ENCODE measurements at regions not wholly inside any gene's neighbourhood (a gene's known extent, or its start where the extent isn't known, plus 50 kb on each side); places are given as distances from the start of the nearest gene placed in this dataset.
"Not testable (repeated sequence)": the region's sequence is repeated elsewhere in the genome, so short reads cannot be mapped to it uniquely, and the experiment has no call there.

DNA sequence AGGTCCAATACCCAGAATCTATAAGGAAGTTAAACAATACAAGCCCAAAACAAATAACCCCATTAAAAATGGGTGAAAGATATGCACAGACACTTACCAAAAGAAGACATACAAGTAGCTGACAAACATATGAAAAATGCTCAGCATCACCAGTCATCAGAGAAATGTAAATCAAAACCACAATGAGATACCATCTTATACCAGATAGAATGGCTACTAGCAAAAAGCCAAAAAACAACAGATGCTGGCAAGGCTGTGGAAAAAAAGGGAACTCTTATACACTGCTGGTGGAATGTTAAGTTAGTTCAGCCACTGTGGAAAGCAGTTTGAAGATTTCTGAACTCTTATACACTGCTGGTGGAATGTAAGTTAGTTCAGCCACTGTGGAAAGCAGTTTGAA, 331.1 kb downstream of the KIF20B start:
- Histone ChIP-seq H3K4me3 (ENCODE audit: low read length) (no peak overlapping the region), H3K27me3 (ENCODE audit: control insufficient read depth, insufficient read depth, low read length) (no peaks in the 10 kb centered on the region), H3K36me3 (ENCODE audit: control insufficient read depth, low read depth, low read length) (no peaks in the 10 kb centered on the region), H3K27ac (ENCODE audit: low read length) (no peak overlapping the region), H3K9ac (ENCODE audit: low read length) (no peak overlapping the region), H3K9me3 (ENCODE audit: control insufficient read depth, low read depth, low read length) (no peaks in the 10 kb centered on the region), H3K4me1 (ENCODE audit: control insufficient read depth, low read depth, low read length) (no peaks in the 10 kb centered on the region)

DNA sequence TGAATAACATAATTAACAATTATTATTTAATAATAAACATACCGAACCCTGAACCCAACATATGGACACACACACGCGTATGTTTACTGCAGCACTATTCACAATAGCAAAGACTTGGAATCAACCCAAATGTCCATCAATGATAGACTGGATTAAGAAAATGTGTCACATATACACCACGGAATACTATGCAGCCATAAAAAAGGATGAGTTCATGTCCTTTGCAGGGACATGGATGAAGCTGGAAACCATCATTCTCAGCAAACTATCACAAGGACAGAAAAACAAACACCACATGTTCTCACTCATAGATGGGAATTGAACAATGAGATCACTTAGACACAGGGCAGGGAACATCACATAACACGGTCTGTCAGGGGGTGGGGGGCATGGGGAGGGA, 333.5 kb downstream of the KIF20B start:
- not testable (repeated sequence) for H3K9me3 ChIP-seq (ENCODE audit: control insufficient read depth, low read depth, low read length); H3K27ac ChIP-seq (ENCODE audit: low read length); H3K27me3 ChIP-seq (ENCODE audit: control insufficient read depth, insufficient read depth, low read length); H3K9ac ChIP-seq (ENCODE audit: low read length); H3K36me3 ChIP-seq (ENCODE audit: control insufficient read depth, low read depth, low read length); H3K4me1 ChIP-seq (ENCODE audit: control insufficient read depth, low read depth, low read length); H3K4me3 ChIP-seq (ENCODE audit: low read length)

DNA sequence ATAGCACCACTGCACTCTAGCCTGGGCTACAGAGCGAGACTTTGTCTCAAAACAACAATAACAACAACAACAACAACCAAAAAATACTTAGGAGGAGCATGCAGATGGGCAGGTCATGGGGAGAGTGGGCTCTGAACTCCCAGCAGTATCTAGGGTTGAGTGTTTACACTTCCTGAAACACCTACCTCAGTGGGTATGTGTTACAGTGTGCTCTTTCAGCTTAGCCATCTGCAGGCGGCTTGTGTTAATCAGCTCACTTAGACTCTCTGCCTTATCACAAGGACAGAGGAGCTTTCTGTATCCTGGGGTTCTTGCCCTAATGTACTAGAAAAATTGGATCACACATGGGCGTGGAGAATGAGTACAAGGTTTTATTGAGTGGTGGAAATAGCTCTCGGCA, 340.2 kb downstream of the KIF20B start:
- no peak overlapping the region for H3K27ac ChIP-seq (ENCODE audit: low read length)
- H3K9ac ChIP-seq (ENCODE audit: low read length) = no peak overlapping the region
- H3K4me1 ChIP-seq (ENCODE audit: control insufficient read depth, low read depth, low read length) = no peaks in the 10 kb centered on the region
- H3K4me3 ChIP-seq (ENCODE audit: low read length) = no peak overlapping the region
- H3K27me3 ChIP-seq (ENCODE audit: control insufficient read depth, insufficient read depth, low read length) = no peaks in the 10 kb centered on the region
- no peaks in the 10 kb centered on the region for H3K36me3 ChIP-seq (ENCODE audit: control insufficient read depth, low read depth, low read length)
- no peaks in the 10 kb centered on the region for H3K9me3 ChIP-seq (ENCODE audit: control insufficient read depth, low read depth, low read length)

DNA sequence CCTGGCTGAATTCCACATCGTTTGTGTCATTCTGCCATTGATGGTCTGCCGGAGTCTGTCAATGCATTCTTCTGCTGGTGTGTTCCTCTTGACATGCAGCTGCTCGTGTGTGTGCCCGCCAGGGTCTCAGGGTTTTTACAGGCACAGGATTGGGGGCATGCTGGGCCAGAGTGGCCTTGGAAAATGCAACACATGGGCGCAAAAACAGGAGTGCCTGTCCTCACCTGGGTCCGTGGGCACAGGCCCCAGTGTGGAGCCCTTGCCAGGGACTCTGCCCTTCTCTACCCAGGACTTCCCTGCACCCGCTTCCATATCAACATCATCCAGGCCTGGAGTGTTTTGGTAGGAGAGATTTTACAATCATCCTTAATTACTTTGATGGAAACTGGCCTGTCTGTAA, 340.7 kb downstream of the KIF20B start:
- H3K27ac ChIP-seq (ENCODE audit: low read length) = no peak overlapping the region
- H3K36me3 ChIP-seq (ENCODE audit: control insufficient read depth, low read depth, low read length) = no peaks in the 10 kb centered on the region
- H3K4me3 ChIP-seq (ENCODE audit: low read length) = no peak overlapping the region
- no peaks in the 10 kb centered on the region for H3K4me1 ChIP-seq (ENCODE audit: control insufficient read depth, low read depth, low read length)
- H3K9ac ChIP-seq (ENCODE audit: low read length) = no peak overlapping the region
- no peaks in the 10 kb centered on the region for H3K27me3 ChIP-seq (ENCODE audit: control insufficient read depth, insufficient read depth, low read length)
- no peaks in the 10 kb centered on the region for H3K9me3 ChIP-seq (ENCODE audit: control insufficient read depth, low read depth, low read length)

DNA sequence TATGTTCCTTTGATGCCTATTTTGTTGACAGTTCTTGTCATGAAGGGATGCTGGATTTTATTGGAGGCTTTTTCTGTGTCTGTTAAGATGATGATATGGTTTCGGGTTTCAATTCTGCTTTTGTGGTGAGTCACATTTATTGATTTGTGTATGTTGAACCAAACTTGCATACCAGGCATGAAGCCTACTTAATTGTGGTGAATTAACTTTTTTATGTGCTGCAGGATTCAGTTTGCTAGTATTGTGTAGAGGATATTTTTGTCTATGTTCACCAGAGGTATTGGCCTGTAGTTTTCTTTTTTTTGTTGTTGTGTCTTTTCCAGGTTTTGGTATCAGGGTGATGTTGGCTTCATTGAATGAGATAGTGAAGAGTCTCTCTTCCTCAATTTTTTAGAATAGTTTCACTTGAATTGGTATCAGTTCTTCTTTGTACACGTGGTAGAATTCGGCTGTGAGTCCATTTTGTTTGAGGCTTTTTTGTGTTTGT, 345.9 kb downstream of the KIF20B start:
- Histone ChIP-seq H3K36me3 (ENCODE audit: control insufficient read depth, low read depth, low read length) (no peaks in the 10 kb centered on the region), H3K4me3 (ENCODE audit: low read length) (no peak overlapping the region), H3K9me3 (ENCODE audit: control insufficient read depth, low read depth, low read length) (no peaks in the 10 kb centered on the region), H3K9ac (ENCODE audit: low read length) (no peak overlapping the region), H3K27me3 (ENCODE audit: control insufficient read depth, insufficient read depth, low read length) (no peaks in the 10 kb centered on the region), H3K4me1 (ENCODE audit: control insufficient read depth, low read depth, low read length) (no peaks in the 10 kb centered on the region), H3K27ac (ENCODE audit: low read length) (no peak overlapping the region)

DNA sequence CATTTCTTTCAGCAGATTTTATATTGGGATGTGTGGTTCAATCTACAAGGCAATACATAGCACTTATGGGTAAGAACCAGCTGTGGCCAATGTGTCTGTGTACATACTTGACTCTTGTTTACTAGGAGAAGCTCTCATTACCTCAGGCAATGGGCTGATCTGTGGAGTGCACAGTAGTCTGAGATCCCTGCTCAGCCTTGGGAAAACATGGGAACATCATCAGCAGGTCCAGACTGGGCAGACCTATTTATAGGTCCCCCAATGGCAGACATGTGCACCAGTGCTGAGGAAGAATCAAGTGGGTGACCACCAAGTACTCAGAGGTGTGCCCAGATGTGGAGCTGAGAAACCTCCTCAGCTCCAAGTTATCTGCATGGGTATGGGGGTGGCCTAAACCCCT, 349.7 kb downstream of the KIF20B start:
- no peak overlapping the region for H3K9ac ChIP-seq (ENCODE audit: low read length)
- no peaks in the 10 kb centered on the region for H3K27me3 ChIP-seq (ENCODE audit: control insufficient read depth, insufficient read depth, low read length)
- H3K4me3 ChIP-seq (ENCODE audit: low read length) = no peak overlapping the region
- H3K9me3 ChIP-seq (ENCODE audit: control insufficient read depth, low read depth, low read length) = no peaks in the 10 kb centered on the region
- H3K27ac ChIP-seq (ENCODE audit: low read length) = no peak overlapping the region
- no peaks in the 10 kb centered on the region for H3K4me1 ChIP-seq (ENCODE audit: control insufficient read depth, low read depth, low read length)
- H3K36me3 ChIP-seq (ENCODE audit: control insufficient read depth, low read depth, low read length) = no peaks in the 10 kb centered on the region

DNA sequence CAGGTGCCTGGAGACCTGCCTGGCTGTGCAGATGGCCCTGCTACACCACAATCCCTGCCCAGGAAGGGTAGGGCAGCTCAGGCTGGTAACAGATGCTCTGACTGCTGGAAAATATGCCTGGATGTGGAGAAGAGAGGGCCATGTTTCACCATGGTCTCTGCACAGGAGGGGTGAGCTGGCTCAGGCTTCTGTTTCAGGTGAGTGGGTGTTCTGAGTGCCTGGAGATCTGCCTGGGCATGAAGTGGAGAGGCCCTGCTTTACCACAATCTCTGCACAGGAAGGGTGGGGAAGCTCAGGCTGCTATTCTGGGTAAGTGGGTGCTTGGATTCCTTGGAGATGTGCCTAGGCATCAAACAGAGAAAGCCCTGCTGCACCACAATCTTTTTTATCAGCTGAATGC, 350.1 kb downstream of the KIF20B start:
- Histone ChIP-seq H3K27ac (ENCODE audit: low read length) (no peak overlapping the region), H3K4me3 (ENCODE audit: low read length) (no peak overlapping the region), H3K9me3 (ENCODE audit: control insufficient read depth, low read depth, low read length) (no peaks in the 10 kb centered on the region), H3K9ac (ENCODE audit: low read length) (no peak overlapping the region), H3K36me3 (ENCODE audit: control insufficient read depth, low read depth, low read length) (no peaks in the 10 kb centered on the region), H3K4me1 (ENCODE audit: control insufficient read depth, low read depth, low read length) (no peaks in the 10 kb centered on the region), H3K27me3 (ENCODE audit: control insufficient read depth, insufficient read depth, low read length) (no peaks in the 10 kb centered on the region)

DNA sequence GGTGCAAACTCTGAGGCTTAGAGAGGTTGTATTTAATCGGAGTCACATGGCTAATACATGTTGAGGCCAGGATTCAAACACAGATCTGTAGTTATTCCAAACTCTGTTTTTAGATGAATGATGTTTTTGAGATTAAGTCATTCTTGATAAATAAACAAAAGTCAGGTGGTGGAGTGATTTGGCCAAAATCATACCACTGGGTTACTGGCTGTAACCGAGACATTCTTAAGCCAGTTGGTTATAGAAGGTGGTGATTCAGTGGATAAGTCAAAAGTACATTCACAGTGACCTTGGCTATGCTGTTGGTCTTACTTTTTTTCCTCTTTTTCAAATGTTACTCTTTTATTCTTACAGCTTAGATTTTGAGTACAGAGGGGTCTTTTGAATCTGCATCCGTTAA, 361.4 kb downstream of the KIF20B start:
- Histone ChIP-seq H3K9ac (ENCODE audit: low read length) (no peak overlapping the region), H3K27me3 (ENCODE audit: control insufficient read depth, insufficient read depth, low read length) (no peaks in the 10 kb centered on the region), H3K9me3 (ENCODE audit: control insufficient read depth, low read depth, low read length) (no peaks in the 10 kb centered on the region), H3K27ac (ENCODE audit: low read length) (no peak overlapping the region), H3K36me3 (ENCODE audit: control insufficient read depth, low read depth, low read length) (no peaks in the 10 kb centered on the region), H3K4me3 (ENCODE audit: low read length) (no peak overlapping the region), H3K4me1 (ENCODE audit: control insufficient read depth, low read depth, low read length) (no peaks in the 10 kb centered on the region)

DNA sequence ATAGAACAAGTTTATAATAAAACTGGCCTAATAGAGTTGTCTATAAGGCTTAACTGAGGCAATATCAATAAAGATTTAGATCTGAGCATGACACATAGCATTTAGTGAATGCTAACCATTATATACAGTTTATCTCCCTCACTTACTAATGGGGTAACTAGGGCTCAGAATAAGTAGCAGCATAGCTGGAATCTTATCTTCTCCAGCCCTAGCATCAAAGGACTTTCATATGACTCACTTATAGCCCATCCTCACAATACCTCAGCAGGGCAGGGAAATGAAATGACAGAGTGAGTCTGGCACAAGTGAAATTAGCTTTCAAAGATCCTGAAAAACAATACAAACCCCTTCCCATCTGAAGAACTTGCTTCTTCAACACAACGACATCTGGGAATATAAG, 362.9 kb downstream of the KIF20B start:
- H3K4me3 ChIP-seq (ENCODE audit: low read length) = no peak overlapping the region
- no peaks in the 10 kb centered on the region for H3K4me1 ChIP-seq (ENCODE audit: control insufficient read depth, low read depth, low read length)
- H3K27ac ChIP-seq (ENCODE audit: low read length) = no peak overlapping the region
- H3K9ac ChIP-seq (ENCODE audit: low read length) = no peak overlapping the region
- no peaks in the 10 kb centered on the region for H3K27me3 ChIP-seq (ENCODE audit: control insufficient read depth, insufficient read depth, low read length)
- no peaks in the 10 kb centered on the region for H3K36me3 ChIP-seq (ENCODE audit: control insufficient read depth, low read depth, low read length)
- H3K9me3 ChIP-seq (ENCODE audit: control insufficient read depth, low read depth, low read length) = no peaks in the 10 kb centered on the region

DNA sequence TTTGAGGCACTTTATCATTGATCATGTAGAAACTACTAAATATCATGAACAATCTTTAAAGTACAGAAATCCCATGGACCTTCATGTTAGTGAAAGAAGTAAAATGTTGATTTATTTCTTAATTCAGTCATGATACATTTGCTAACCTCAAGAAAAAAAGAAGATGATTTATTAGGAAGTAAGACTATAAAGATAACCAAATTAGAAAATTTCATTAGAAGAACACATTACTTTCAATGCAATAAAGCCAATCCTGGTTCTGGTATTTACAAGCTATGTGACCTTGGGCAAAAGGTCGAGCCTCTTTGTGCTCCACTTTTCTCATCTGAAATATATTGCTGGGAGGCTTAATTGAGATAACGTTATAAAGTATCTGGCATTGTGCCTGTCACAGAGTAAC, 365.0 kb downstream of the KIF20B start:
- no peak overlapping the region for H3K9ac ChIP-seq (ENCODE audit: low read length)
- H3K27ac ChIP-seq (ENCODE audit: low read length) = no peak overlapping the region
- no peak overlapping the region for H3K4me3 ChIP-seq (ENCODE audit: low read length)
- H3K27me3 ChIP-seq (ENCODE audit: control insufficient read depth, insufficient read depth, low read length) = no peaks in the 10 kb centered on the region
- no peaks in the 10 kb centered on the region for H3K4me1 ChIP-seq (ENCODE audit: control insufficient read depth, low read depth, low read length)
- no peaks in the 10 kb centered on the region for H3K36me3 ChIP-seq (ENCODE audit: control insufficient read depth, low read depth, low read length)
- no peaks in the 10 kb centered on the region for H3K9me3 ChIP-seq (ENCODE audit: control insufficient read depth, low read depth, low read length)

DNA sequence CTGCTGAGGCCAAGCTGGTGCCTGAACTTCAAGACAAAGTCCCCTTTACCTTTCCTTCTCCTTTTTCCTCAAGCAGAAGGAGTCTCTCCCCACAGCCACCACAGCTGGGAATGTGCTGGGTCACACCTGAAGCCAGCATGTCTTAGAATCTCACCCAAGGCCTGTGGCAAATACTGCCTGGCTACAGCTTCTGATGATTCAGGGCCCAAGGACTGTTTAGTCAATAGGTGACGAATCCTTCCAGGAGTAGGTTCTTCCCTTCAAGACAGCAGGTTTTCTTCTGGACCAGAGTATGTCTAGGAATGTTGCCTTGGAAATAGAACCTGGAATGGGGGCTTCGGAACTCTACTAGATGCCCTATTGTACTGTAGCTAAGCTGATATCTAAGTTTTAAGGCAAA, 374.6 kb downstream of the KIF20B start:
- H3K9me3 ChIP-seq (ENCODE audit: control insufficient read depth, low read depth, low read length) = peaks cover 40% of the 10 kb centered on the region
- H3K9ac ChIP-seq (ENCODE audit: low read length) = no peak overlapping the region
- H3K27ac ChIP-seq (ENCODE audit: low read length) = no peak overlapping the region

DNA sequence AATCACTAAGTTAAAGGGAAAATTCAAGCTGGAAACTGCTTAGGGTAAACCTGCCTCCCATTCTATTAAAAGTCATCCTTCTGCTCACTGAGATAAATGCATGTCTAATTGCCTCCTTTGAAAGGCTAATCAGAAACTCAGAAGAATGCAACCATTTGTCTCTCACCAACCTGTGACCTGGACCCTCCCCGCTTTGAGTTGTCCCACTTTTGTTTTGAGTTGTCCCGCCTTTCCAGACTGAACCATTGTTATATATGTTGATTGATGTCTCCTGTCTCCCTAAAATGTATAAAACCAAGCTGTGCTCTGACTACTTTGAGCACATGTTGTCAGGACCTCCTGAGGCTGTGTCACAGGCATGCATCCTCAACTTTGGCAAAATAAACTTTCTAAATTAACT, 378.4 kb downstream of the KIF20B start:
- Histone ChIP-seq H3K4me1 (ENCODE audit: control insufficient read depth, low read depth, low read length) (peaks cover 7% of the 10 kb centered on the region), H3K9me3 (ENCODE audit: control insufficient read depth, low read depth, low read length) (peaks cover 19% of the 10 kb centered on the region), H3K36me3 (ENCODE audit: control insufficient read depth, low read depth, low read length) (peaks cover 6% of the 10 kb centered on the region), H3K27ac (ENCODE audit: low read length) (no peak overlapping the region), H3K27me3 (ENCODE audit: control insufficient read depth, insufficient read depth, low read length) (no peaks in the 10 kb centered on the region), H3K9ac (ENCODE audit: low read length) (no peak overlapping the region), H3K4me3 (ENCODE audit: low read length) (no peak overlapping the region)

More for the DNA sequence above, 374.6 kb downstream of the KIF20B start:
- Histone ChIP-seq H3K4me1 (ENCODE audit: control insufficient read depth, low read depth, low read length) (peaks cover 7% of the 10 kb centered on the region), H3K4me3 (ENCODE audit: low read length) (no peak overlapping the region), H3K36me3 (ENCODE audit: control insufficient read depth, low read depth, low read length) (peaks cover 6% of the 10 kb centered on the region), H3K27me3 (ENCODE audit: control insufficient read depth, insufficient read depth, low read length) (no peaks in the 10 kb centered on the region)
